GM10248 (cell line): ENCODE measurements at regions not wholly inside any gene's neighbourhood (a gene's known extent, or its start where the extent isn't known, plus 50 kb on each side); places are given as distances from the start of the nearest gene placed in this dataset.

ENCODE experiments used
- CTCF ChIA-PET: fragments of 300-600 bp; sonication (Branson Sonifier 250); formaldehyde crosslinking; extraction: SDS; loops from one replicate; lab custom pipeline; 2021; ENCODE audit warnings: antibody characterized with exemption; lab: Yijun Ruan, JAX
- POLR2A ChIA-PET: fragments of 350-650 bp; sonication (Branson Sonifier 250); formaldehyde crosslinking; extraction: SDS; loops from one replicate; lab custom pipeline; 2020; ENCODE audit warnings: antibody characterized with exemption; lab: Yijun Ruan, JAX
- DNase-seq: peaks from one replicate; pipeline ENCODE4 v3.0.0; 2012; ENCODE audit errors: extremely low spot score
- TF ChIP-seq, protein P1 (sequence below): IDR thresholded peaks from 2 replicates; pipeline ENCODE4 v1.5.1; 2012; ENCODE audit warnings: mild to moderate bottlenecking, low read depth; ENCODE audit errors: extremely low read depth, missing control alignments, control extremely low read depth

DNA sequence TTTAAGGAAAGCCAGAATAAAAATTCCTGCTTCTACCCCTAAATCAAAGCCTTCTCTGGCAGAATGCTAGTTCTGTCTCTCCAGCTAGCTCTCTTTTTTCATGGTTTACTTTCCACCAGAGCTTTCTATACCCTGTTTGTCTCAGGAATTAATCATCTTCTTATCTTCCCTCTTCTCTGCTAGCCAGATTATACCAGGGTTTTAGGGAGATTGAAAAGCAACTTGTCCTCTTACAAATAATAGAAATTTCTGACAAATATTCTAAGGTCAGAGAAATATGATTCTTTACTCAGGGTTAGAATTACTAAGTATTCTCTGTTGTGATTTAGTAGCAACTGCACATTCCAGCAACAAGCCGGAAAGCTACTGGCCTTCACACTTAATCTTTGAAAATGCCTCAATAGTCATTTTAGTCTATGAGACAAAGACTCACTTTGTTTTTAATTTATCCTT, 166.4 kb downstream of the TANC2 start:
- ChIA-PET CTCF (interaction anchor here (1.3 to 2.0 kb wide), 2 partner anchors 9 to 293 kb away, joined by 3 to 5 read pairs; no protein-coding TSS in a partner anchor), POLR2A (no interaction called here)
- TF ChIP-seq, protein P1, sequence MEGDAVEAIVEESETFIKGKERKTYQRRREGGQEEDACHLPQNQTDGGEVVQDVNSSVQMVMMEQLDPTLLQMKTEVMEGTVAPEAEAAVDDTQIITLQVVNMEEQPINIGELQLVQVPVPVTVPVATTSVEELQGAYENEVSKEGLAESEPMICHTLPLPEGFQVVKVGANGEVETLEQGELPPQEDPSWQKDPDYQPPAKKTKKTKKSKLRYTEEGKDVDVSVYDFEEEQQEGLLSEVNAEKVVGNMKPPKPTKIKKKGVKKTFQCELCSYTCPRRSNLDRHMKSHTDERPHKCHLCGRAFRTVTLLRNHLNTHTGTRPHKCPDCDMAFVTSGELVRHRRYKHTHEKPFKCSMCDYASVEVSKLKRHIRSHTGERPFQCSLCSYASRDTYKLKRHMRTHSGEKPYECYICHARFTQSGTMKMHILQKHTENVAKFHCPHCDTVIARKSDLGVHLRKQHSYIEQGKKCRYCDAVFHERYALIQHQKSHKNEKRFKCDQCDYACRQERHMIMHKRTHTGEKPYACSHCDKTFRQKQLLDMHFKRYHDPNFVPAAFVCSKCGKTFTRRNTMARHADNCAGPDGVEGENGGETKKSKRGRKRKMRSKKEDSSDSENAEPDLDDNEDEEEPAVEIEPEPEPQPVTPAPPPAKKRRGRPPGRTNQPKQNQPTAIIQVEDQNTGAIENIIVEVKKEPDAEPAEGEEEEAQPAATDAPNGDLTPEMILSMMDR, result no peak
- DNase-seq, result no peak

DNA sequence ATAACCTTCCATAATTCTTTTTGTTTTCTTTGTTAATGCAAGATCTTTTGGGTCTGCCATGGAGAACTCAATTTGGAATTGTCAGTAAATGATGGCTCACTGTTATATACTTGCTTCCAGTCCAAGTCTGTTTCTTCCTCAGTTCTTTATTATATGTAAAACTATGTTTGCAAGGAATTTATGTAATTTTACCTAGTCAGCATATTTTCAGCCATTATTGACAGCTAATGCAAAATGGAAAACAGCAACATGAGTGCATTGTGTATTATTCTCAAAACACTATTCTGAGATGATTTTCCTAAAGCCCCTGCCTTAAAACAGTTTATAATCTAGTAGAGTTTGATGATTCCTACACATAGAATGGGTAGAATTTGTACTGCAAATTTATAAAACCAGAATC, 167.5 kb downstream of the TANC2 start:
- ChIA-PET POLR2A (no interaction called here), CTCF (no interaction called here)
- DNase-seq, result no peak
- TF ChIP-seq, protein P1, result no peak

DNA sequence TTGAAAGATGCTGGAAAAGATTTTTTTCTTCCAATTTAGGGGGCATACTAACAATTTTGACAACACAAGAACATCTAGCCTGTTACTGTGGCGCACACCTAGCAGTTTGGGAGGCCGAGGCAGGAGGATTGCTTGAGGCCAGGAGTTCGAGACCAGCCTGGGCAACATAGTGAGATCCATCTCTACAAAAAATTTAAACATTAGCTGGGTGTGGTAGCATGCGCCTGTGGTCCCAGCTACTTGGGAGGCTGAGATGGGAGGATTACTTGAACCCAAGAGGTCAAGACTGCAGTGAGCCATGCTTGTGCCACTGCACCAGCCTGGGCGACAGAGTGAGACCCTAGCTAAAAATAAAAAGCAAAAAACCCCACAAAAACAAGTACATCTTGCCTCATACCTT, 168.8 kb downstream of the TANC2 start:
- CTCF ChIA-PET, result interaction anchor here (0.7 kb wide), 1 partner anchor 32 kb away, joined by 3 read pairs; no protein-coding TSS in a partner anchor
- DNase-seq, result no peak
- POLR2A ChIA-PET, result no interaction called here
- TF ChIP-seq, protein P1, result no peak

DNA sequence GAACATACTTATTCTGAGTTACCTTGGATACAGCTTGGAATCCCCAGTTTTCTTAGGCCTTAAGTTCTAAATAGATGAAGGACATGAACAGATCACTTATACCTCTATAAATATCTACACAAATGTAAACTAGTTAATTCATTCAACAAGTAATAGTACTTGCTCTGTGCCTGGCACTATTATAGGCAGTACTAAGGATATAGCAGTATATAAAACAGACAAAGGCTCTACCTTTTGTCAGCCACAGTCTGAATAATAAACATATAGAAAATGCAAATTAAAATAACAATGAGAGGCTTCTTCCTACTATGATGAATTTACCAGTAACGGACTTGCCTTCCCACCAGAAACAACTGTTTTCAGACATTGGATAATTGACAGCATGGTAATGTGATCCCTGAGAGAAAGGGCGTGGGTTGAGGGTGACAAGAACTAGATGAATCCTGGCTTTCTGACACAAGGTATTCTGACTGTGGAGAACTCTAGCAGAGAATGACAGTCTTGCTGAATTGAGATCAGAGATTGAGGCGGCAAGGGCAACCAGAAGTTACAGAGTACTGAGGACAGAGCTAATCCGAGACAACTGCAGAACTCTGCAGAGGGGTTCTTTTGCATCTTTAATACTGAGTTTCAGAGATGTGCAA, 170.5 kb downstream of the TANC2 start:
- POLR2A ChIA-PET, result no interaction called here
- DNase-seq, result no peak

DNA sequence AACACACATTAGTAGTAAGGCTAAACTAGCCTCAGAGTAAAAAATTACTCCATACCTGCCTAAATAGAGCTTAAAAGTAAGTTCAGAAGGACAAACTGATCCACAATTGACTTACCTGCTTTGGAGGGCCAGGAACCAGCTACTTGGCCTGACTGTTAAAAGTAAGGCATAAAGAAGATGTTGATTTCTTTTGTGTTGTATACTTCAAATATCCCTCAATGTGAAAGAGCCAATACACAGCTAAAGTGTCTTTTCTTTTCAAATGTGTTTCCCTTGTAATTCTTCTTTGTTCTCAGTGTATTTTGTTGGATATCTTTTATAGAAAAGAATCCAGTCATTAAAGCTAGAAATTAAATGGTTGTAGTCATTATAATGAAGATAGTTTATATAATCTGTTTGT, 171.1 kb downstream of the TANC2 start:
- TF ChIP-seq, protein P1, result no peak
- DNase-seq, result no peak
- ChIA-PET POLR2A (no interaction called here), CTCF (interaction anchor here (1.2 to 1.5 kb wide), 4 partner anchors 8 to 126 kb away, joined by 3 read pairs; no protein-coding TSS in a partner anchor)

More for the DNA sequence above, 170.5 kb downstream of the TANC2 start:
- TF ChIP-seq, protein P1, result no peak
- CTCF ChIA-PET, result interaction anchor here (1.5 kb wide), 1 partner anchor 21 kb away, joined by 3 read pairs; no protein-coding TSS in a partner anchor

DNA sequence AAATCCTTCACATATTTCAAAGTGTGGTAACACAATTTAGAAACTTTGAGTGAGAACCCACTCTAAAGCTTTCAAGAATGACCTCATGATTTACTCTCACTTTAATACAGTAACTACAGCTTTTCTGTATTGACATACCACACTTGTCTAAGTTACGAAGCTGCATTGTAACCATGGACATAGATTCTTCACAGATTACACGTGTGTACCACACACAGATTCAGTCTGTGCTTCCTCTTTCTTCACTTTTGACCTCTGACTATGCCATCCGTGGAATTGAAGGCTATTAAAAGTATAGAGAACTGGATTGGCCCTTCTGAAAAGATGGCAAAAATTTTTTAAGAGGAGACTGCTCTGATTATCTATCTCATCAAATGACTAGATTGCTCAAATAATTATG, 172.7 kb downstream of the TANC2 start:
- POLR2A ChIA-PET, result no interaction called here
- DNase-seq, result no peak
- CTCF ChIA-PET, result interaction anchor here (0.9 to 1.5 kb wide), 2 partner anchors 9 to 35 kb away, joined by 3 read pairs; no protein-coding TSS in a partner anchor
- TF ChIP-seq, protein P1, result no peak
